ENCODE measurements at regions not wholly inside any gene's neighbourhood (a gene's known extent, or its start where the extent isn't known, plus 50 kb on each side); places are given as distances from the start of the nearest gene placed in this dataset.
"Not testable (repeated sequence)": the region's sequence is repeated elsewhere in the genome, so short reads cannot be mapped to it uniquely, and the experiment has no call there.

DNA sequence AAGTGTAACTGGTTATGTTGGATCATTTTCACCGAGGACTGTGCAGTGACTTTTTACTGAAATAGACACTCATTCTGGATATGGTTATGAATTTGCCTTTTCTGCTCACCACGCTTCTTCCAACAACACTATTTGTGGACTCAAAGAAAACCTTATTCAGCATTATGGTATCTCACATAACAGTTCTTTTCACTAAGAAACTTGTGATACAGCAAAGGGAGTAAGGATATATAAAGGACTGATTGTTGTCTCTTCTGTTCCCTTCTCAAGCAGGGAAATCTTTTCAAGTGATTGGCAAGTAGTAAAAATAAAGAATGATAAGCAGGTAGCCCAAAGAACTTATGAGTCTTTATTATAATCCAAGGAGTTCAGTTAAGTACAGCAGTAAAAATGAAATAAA, 131.5 kb upstream of the SV2C start:
- no peak for FAIRE-seq

DNA sequence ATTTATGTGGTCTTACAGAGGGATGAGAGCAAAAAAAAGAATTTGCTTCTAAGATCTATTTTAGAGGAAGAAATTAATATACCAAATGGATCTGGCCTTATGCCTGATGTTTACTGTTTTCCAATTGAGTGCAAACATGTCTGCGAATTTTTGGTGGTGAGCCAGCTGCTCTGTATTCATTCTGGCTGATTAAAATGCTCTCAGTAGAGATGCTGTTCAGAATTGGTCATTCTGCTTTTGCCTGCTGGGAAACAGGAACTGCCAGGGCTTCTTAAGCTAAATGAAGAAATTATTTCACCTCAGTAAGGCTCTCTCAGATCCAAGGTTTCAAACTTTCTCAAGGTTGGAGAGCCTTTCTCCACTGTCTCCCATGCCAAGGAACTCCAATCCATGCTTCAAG, 132.0 kb upstream of the SV2C start:
- DNase-seq (ENCODE audit: insufficient read length, low spot score) (no peak), FAIRE-seq (no peak)

More for the DNA sequence above, 131.5 kb upstream of the SV2C start:
- no peak for DNase-seq (ENCODE audit: insufficient read length, low spot score)

DNA sequence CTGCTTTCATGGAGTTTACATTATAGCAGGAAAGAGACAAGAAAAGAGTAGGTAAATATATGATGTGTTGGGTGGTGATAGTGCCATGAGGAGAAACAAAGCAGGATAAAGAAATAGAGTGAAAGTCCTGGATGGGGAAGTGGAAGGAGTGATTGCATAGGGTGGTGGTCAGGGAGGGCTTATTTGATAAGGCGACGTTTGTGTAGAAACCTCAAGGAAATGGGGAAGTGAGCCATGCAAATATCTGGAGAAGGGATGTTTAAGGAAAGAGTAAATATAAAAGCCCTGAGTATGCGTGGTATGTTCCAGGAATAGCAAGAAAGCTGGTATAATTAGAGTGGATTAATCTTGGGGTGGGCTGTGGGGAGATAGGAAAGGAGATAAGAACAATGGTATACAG, 134.7 kb upstream of the SV2C start:
- DNase-seq (ENCODE audit: insufficient read length, low spot score) (no peak), FAIRE-seq (no peak)

DNA sequence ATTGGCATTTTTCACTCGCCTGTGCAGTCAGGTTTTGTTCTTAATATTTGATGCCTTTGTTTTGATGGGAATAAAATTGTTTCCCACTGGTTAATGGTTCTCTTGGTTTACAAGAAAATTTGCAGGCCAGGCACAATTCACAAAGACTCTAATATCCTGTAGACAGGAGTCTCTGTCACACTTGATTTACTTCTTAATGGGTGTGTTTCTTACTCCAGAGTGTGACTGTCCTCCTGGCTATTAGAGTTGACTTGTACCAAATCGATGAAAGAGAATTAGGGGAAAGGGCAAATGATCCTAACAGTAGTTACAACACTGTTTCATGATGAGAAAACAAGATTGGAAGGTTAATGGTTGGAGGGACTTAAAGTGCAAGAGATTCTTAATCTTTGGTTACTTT, 142.8 kb upstream of the SV2C start:
- no peak for FAIRE-seq

DNA sequence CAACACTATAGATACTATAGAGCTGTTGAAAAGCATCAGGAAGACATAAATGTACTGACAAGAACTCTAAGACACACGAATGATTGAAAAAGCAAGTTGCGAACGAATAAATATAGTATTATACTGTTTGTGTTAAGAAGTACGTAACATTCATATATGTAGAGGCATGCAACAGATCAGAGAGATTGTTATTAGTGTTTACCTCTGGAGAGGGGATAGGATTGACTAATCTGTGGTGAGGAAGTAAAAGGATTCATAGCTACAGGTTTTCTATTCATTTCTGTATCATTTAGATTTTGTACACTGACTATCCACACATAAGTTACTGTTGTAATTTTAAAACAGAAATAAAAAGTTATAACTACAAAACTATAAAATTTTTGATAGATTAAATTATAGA, 147.6 kb upstream of the SV2C start:
- FAIRE-seq = no peak

More for the DNA sequence above, 142.8 kb upstream of the SV2C start:
- no peak for DNase-seq (ENCODE audit: insufficient read length, low spot score)

DNA sequence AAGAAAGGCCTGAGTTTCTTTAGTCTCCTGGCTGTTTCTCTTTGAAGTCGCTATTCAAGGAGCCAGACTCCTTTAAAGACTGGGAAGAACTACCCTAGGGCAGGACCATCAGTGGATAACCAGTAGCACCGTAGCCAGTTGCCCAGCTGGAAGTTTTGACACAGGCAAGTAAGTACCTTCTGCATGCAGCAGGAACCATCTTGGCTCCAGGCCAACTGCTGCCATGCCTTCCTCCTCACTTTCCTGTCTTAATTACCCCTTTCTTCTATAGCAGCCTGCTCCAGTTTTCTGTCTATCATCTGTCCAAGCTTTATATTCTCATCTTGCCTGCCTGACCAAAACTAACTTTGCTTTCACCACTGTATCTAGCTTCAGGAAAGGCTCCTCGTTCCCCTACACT, 149.7 kb upstream of the SV2C start:
- FAIRE-seq (no peak), DNase-seq (ENCODE audit: insufficient read length, low spot score) (no peak)

More for the DNA sequence above, 147.6 kb upstream of the SV2C start:
- no peak for DNase-seq (ENCODE audit: insufficient read length, low spot score)

DNA sequence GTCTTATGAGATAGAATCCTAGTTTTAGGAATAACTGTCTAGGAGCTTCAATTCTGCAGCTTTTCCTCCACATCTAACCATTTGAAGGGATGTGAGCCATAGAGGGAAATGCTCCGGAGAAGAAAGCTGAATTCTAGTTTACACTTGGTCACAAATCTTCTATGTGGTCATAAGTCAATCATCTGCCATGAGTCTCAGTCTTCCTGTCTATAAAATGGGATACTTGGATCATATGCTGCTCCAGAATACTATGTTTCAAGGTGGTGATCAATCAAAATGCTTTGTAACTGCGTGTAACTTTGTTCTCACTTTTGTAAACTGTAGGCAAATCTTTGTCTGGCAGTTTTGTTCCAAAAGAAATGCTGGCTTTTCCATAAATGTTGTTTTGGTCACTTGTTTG, 152.0 kb upstream of the SV2C start:
- DNase-seq (ENCODE audit: insufficient read length, low spot score) = no peak
- no peak for FAIRE-seq

DNA sequence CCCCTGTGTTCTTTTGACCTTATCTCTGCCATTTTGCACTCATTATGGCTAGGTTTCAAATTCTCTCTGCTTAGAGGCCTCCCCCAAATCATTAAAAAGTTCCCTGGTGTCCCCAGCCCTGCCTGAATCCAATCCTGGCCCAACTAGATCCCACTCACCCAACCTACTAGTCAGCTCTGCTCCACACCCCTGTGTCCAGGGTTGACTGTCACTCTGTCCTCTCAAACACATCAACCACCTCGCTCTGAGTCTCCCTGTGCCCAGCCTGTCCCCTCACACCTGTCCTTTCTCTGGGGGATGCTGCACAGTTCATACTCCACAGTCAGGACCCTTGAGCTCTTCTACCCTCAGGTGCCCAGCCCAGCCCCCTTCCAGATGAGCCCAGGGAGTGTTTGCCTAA, 154.2 kb upstream of the SV2C start:
- FAIRE-seq (no peak), DNase-seq (ENCODE audit: insufficient read length, low spot score) (no peak)

DNA sequence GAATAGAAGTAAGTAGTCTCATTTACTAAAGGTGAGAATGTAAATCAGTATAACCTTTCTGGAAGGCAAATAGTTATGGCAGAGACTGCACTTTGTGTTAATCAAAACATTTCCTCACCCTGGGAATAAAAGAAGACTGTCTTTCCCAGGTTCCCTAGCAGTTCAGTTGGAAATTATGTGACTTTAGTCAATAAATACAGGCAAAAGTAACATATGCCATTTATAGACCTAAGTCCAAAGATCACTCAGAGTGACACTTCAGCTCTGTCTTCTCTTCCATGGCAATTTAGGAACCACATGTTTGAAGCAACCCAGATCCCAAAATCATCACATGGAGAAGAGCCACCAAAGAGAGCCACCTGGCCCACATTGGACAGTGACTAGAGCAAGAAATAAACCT, 160.7 kb upstream of the SV2C start:
- FAIRE-seq = no peak
- no peak for DNase-seq (ENCODE audit: insufficient read length, low spot score)

DNA sequence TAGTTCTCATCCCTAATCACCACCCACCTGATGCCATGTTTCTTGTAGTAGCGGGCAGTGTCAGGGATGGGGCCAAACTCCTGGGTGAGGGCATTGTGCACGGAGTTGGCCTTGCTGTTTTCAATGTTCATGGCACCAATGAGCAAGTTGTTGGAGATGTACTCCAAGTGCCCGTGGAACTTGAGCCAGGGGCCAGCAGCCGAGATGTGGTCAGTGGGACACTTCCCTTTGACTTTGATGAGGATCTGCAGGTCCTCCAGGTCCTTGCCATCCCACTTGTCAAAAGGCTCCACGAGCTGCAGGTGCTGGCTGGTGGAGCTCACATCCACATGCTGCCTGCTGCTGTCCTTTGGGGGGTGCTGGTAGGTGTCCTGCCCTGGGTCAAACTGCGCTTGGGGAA, 162.2 kb upstream of the SV2C start:
- DNase-seq (ENCODE audit: insufficient read length, low spot score) (no peak), FAIRE-seq (no peak)

DNA sequence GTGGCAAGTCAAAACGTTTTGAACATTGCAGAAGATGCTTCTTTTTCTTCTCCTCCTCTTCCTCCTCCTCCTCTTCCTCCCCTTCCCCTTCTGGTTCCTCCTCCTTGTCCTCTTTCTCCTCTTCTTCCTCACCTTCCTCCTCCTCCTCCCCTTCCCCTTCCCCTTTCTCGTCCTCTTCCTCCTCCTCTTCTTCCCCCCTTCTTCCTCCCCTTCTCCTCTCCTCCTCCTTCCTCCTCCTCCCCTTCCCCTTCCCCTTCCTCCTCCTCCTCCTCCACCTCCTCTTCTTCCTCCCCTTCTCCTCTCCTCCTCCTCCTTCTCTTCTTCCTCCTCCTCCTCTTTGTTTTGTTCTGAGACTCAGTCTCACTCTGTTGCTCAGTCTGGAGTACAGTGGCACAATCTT, 167.0 kb upstream of the SV2C start:
- no peak for DNase-seq (ENCODE audit: insufficient read length, low spot score)
- no peak for FAIRE-seq

DNA sequence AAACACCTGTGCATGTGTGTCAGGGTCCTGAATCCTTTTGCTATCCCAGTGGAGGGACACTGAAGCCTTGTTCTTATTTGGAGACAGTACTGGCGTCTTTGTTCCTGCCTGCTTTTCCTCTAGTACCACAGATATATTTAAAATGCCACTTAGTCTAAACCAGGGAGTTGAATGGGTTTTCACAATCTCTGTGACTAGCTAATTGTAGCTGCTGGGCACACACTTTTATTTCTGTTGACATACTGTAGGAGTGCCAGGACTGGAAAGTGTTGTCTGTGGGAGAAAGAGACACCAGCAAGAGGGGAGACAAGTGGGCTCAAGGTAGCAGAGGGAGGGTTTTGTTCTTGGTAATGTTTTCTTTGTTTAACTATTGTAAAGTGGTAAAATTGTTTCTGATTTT, 174.0 kb upstream of the SV2C start:
- FAIRE-seq = no peak
- no peak for DNase-seq (ENCODE audit: insufficient read length, low spot score)

DNA sequence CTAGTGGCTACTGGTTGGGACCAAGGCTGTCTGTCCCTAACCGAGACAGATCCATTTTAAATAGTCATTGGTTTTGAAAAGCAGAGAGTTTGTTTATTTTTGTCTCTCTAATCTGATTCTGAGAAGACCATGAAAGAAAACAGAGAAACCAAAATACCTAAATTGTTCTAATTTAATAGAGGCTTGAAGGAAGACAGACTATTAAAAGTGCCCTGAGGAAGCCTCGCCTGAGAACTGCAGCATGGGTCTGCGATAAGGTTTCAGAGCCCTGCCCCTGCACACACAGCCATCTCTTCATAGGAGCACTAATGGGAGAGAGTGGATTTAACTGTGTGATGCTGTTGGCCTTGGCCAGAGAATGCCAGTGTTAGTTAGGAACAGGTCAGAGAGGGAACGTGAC, 175.5 kb upstream of the SV2C start:
- FAIRE-seq (no peak), DNase-seq (ENCODE audit: insufficient read length, low spot score) (no peak)

DNA sequence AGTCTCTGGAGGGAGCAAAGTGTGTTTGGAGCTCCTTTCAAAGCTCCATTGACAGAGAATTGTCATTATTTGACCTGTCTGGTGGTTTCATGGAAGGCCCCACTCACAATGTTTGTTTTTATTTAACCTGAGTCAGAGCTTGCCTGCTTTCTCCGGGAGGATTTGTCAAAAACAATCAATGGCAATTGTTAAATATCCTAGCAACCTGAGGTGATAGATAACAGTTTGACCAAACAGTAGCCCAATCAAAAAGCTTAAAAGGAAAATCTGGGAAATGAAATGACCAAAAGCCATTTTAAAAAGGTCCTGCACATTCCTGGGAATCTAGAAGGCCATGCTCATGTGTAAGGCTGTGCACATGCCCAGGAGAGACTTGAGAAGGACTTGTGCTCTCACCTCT, 177.2 kb upstream of the POC5 start:
- FAIRE-seq (no peak), DNase-seq (ENCODE audit: insufficient read length, low spot score) (no peak)

DNA sequence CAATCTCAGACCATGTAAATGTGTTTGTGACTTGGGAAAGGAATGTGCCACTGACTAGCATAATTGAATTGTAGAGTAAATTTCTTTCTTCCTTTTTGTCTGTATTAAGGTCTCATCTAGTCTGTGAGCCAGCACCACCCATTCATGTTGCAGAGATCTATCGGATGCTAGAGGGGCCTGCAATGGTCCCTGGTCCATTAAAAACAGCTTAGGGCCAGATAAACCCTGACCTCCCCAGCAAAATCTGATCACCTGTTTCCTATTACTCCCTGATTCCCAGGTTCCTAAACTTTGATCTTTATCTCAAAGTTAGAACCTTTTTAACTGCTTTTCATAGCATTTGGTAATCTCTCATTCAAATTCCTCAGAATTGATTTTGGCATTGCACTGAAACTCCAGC, 174.5 kb upstream of the POC5 start:
- FAIRE-seq (no peak), DNase-seq (ENCODE audit: insufficient read length, low spot score) (no peak)

DNA sequence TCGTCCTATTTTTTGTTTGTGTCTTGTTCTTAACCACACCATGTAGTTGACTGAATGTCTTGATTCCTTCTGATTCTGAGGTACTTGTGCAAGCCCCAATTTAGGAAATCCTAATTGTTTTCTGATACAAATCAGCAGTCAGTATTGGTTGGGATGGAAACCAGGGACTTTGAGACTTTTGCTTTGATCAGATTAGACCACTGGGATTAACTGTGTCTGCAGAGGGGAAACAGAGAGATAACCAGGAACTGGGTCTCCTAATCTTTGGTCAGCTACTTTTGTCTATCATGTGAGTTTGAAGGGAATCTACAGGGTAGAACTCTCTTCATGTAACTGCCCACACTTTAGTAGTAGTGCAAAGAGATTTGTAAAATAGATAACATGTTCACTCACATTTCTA, 173.8 kb upstream of the POC5 start:
- FAIRE-seq = no peak
- DNase-seq (ENCODE audit: insufficient read length, low spot score) = no peak

DNA sequence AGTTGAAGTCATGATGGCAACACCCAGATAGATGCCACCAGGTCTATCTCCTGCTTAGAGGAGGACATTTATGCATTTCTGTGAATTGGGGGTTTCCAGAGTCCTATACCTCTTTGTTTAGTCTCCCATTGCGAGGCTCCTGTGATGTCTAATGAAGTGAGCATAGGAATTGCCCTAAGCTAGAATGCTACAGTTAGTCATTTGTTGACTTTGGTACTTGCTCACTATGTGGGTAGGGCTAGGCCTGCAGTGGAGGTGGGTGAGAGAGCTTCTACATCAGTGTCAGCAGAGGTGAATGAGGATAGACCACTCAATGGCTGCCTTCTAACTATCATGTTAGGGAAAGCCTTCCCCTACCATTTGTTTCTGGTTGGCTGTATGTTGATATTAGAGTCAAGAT, 173.3 kb upstream of the POC5 start:
- FAIRE-seq (no peak), DNase-seq (ENCODE audit: insufficient read length, low spot score) (no peak)

DNA sequence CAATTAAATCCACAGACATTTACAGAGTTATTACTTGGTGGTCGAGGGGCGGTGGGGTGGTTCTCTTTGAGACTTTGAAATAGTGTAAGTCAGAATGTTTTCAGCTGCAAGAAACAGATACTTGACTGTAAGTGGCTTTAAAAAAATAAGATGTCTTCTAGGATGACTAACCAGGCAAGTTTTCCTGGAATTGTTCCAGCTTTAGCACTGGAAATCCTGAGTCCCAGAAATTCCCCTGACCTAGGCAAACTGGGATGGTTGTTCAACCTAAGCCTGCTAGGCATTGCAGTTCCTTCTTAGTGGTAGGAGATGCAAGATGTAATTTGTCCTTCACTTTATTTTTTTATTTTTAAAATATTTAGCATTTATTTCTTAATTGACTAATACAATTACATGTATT, 169.5 kb upstream of the POC5 start:
- DNase-seq (ENCODE audit: insufficient read length, low spot score) (no peak), FAIRE-seq (no peak)

DNA sequence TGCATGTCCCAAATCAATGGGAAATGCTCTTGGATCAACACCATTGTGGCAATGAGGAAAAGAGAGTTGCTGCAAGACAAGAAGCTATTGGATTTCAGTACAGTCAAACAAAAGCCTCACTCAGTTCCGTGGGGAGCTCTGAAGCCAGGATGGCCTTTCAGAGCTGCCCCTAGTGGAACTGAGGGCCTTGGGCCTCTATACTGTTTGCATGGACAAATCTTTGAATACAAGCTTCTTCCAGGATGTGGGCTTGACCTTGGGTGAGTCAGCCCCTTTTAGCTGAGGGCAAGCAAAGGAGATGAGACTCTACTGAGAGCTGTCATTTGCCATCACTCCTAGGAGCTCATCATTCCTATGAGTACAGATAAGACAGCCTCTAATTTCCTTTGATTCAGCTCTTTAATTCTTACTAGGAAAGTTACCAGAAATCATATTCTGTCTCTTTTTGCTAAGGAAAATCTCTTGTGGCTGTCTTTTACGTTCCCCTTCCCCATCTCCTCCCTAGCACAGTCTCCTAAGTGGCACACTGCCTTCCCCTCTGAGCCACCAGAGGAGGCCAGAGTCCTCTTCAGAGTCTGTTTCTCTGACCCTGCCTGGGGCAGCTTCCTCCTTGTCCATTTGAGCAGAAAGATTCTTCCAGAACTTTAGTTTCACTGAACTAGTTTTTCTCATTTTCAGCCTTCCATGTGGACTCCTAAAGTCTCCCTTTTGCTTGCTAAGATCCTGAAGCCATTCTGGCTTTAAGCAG, 168.8 kb upstream of the POC5 start:
- no peak for FAIRE-seq

DNA sequence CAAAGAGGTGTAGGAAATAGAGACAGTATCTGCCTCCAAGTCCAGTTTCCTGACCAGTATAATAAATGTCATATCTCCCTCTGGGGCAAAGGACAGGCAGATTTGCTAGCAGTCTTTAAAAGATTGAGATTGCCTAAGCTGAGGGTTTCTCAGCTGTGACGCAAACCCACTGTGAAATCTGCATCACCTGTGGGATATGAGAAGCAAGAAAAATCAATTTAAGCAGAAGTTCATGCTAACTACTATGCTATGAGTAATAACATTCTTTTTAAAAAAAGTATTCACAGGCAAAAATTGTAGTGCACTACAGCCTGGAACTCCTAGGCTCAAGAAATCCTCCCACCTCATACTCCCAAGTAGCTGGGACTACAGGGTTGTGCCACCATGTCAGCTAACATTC, 168.1 kb upstream of the POC5 start:
- DNase-seq (ENCODE audit: insufficient read length, low spot score) (no peak), FAIRE-seq (no peak)

More for the DNA sequence above, 168.8 kb upstream of the POC5 start:
- no peak for DNase-seq (ENCODE audit: insufficient read length, low spot score)

DNA sequence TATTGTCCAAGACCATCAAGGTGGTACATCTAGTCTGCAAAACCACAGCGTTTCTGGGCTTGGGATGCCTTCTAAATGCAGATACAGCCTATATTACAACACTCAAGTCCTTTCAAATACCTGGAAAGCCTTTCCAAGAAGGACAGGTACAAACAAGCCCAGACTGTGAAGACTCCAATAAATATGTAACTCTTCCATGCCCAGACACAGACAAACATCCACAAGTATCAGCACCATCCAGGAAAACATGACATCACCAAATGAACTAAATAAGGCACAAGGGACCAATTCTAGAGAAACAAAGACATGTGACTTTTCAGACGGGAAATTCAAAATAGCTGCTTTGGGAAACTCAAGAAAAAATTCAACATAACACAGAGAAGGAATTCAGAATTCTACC, 152.7 kb upstream of the POC5 start:
- DNase-seq (ENCODE audit: insufficient read length, low spot score) = no peak
- FAIRE-seq = no peak

DNA sequence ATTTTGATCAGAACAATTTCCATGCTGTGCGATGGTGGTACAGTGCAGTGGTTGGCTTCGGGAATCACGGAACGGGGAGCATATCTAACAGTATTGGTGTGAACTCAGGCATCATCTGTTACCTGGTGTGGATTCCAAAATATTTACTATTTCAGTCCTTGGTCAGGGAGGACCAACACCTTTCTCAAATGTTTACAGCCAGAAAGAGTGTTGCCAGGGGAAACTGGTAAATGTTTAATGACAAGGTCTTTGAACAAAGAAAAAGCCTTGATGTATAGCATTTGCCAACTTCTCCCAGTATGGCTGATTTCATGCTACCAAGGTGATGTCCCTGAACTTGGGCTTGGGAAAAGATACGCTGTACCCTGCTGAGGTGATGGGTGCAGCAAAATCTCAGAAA, 145.6 kb upstream of the POC5 start:
- FAIRE-seq (no peak), DNase-seq (ENCODE audit: insufficient read length, low spot score) (no peak)

DNA sequence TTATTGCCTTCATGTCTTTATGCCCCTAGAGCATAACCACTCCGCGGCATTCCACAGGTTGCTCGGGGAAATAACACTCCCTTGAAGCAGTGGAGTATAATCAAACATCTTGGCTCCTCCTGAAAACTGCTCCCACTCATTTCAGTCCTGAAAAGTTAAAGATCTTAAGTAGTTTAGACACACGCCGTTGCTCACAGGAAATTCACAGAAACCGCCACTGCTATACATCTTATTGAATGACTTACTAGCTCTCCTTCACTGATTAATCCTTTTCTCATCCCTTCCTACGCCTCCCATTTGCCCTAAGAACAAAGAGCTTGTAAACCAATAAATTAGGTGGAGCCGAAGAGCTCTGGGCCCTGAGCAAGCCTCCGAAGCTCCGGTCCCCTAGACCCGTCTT, 142.4 kb upstream of the POC5 start:
- DNase-seq (ENCODE audit: insufficient read length, low spot score); FAIRE-seq: not testable (repeated sequence)
